K562 (cell line): ENCODE measurements at regions not wholly inside any gene's neighbourhood (a gene's known extent, or its start where the extent isn't known, plus 50 kb on each side); places are given as distances from the start of the nearest gene placed in this dataset.
"Not testable (repeated sequence)": the region's sequence is repeated elsewhere in the genome, so short reads cannot be mapped to it uniquely, and the experiment has no call there.

Experiments used
- ATAC-seq: fragments of 200-7000 bp; cut with Tn5 transposase; 3 replicates; pipeline ENCODE4 v1.9.1; 2020; ENCODE audit warnings: moderate library complexity
- BruUV-seq: library from RNA; stranded (reverse); fragments of 400-500 nt; replicated peaks from 2 replicates; lab custom pipeline; 2021; lab: Mats Ljungman, UMichigan
- CTCF ChIA-PET: fragments of 300-600 bp; formaldehyde crosslinking; extraction: SDS; loops from one replicate; lab custom pipeline; 2021; ENCODE audit warnings: low intra/inter-chr PET ratio; lab: Yijun Ruan, JAX
- POLR2A ChIA-PET: fragments of 300-600, 350-650 bp; sonication (Branson Sonifier 250); formaldehyde crosslinking; extraction: SDS; loops from one replicate; lab custom pipeline; 2021; ENCODE audit warnings: antibody characterized with exemption, inconsistent platforms; lab: Yijun Ruan, JAX
- DNase-seq, 4 experiments: peaks; one replicate each; pipeline versions ENCODE4 v3.0.0 to v3.0.0-alpha.2; 2011 to 2018; ENCODE audit warnings: low spot score in 3 of 4, mixed read lengths in 3 of 4; ENCODE audit errors: extremely low read depth in 1 of 4
- FAIRE-seq: peaks from 2 replicates; lab custom pipeline; 2011; peaks lifted over from hg19 to GRCh38; lab: Jason Lieb, UNC
- H2AFZ ChIP-seq: 2 replicates; pipeline ENCODE4 v1.6.0; 2011; ENCODE audit warnings: low read depth, low read length, control low read depth, inconsistent platforms
- H3K27ac ChIP-seq: fragments of 200-600 bp; 3 replicates; pipeline ENCODE4 v1.8.0; 2011; ENCODE audit warnings: low read depth, mild to moderate bottlenecking, control low read depth, inconsistent platforms, low read length, moderate library complexity, mixed read lengths; ENCODE audit errors: extremely low read depth
- H3K27me3 ChIP-seq, 2 experiments: fragments of 300-600 bp in 1 of 2; 2 replicates in 1 of 2; 3 replicates in 1 of 2; pipeline versions ENCODE4 v1.6.0 to v1.8.0; 2011; ENCODE audit warnings: inconsistent platforms in 2 of 2, low read length in 2 of 2, mild to moderate bottlenecking in 1 of 2, mixed read lengths in 1 of 2, moderate library complexity in 1 of 2; ENCODE audit not compliant: control insufficient read depth in 2 of 2, insufficient read depth in 2 of 2
- H3K36me3 ChIP-seq: fragments of 300-600 bp; 3 replicates; pipeline ENCODE4 v1.8.0; 2011; ENCODE audit warnings: mild to moderate bottlenecking, low read length, inconsistent platforms; ENCODE audit not compliant: control insufficient read depth, insufficient read depth
- H3K4me1 ChIP-seq, 2 experiments: fragments of 200-600 bp in 1 of 2; replicated peaks in 1 of 2; 2 replicates in 1 of 2; 3 replicates in 1 of 2; pipeline versions ENCODE4 v1.5.1 to v1.8.0; 2011; ENCODE audit warnings: inconsistent platforms in 2 of 2, low read length in 2 of 2, mild to moderate bottlenecking in 1 of 2, mixed read lengths in 1 of 2, moderate library complexity in 1 of 2; ENCODE audit not compliant: control insufficient read depth in 2 of 2, insufficient read depth in 2 of 2
- H3K4me2 ChIP-seq: 2 replicates; pipeline ENCODE4 v1.6.1; 2011; ENCODE audit warnings: low read length, control low read depth, inconsistent platforms, mixed read lengths; ENCODE audit not compliant: insufficient read depth
- H3K4me3 ChIP-seq: fragments of 200-600 bp; sonication (generic), shearing (Covaris generic); 2 replicates; pipeline ENCODE4 v1.5.1; 2016; ENCODE audit warnings: control low read depth, inconsistent platforms
- H3K79me2 ChIP-seq: fragments of 200-600 bp; 3 replicates; pipeline ENCODE4 v1.8.0; 2011; ENCODE audit warnings: low read length, inconsistent platforms; ENCODE audit not compliant: control insufficient read depth, insufficient read depth
- H3K9ac ChIP-seq, 2 experiments: 2 replicates each; pipeline versions ENCODE4 v1.6.0 to v1.6.1; 2011; ENCODE audit warnings: low read depth in 2 of 2, low read length in 2 of 2, control low read depth in 1 of 2, inconsistent platforms in 1 of 2, mild to moderate bottlenecking in 1 of 2, mixed read lengths in 1 of 2; ENCODE audit not compliant: insufficient read depth in 1 of 2
- H3K9me1 ChIP-seq: one replicate; pipeline ENCODE4 v1.6.0; 2011; ENCODE audit warnings: inconsistent platforms, mild to moderate bottlenecking, low read length, moderate library complexity; ENCODE audit not compliant: control insufficient read depth, insufficient read depth
- H3K9me3 ChIP-seq: replicated peaks from 2 replicates; pipeline ENCODE4 v1.5.1; 2011; ENCODE audit warnings: low read depth, low read length, inconsistent platforms; ENCODE audit not compliant: control insufficient read depth, insufficient read depth
- H4K20me1 ChIP-seq: replicated peaks from 2 replicates; pipeline ENCODE4 v1.6.1; 2011; ENCODE audit warnings: low read length, inconsistent platforms, mixed read lengths; ENCODE audit not compliant: control insufficient read depth, insufficient read depth
- CC2D1A ChIP-seq: fragments of 450-650 bp; IDR thresholded peaks from 2 replicates; pipeline ENCODE4 v1.6.1; 2017; ENCODE audit warnings: mild to moderate bottlenecking
- CEBPB ChIP-seq: fragments of 450-650 bp; IDR thresholded peaks from 2 replicates; pipeline ENCODE4 v1.6.1; 2016; ENCODE audit warnings: missing genetic modification characterization, missing compliant biosample characterization
- CEBPG ChIP-seq, 3 experiments: fragments of 200-800 bp in 1 of 3; sonication (Bioruptor generic) in 1 of 3; sonication (generic) in 1 of 3; formaldehyde crosslinking in 1 of 3; IDR thresholded peaks in 2 of 3; conservative IDR thresholded peaks in 1 of 3; 2 replicates each; pipeline versions ENCODE4 v1.6.1 to v1.8.0; 2016 to 2022; ENCODE audit warnings: missing compliant biosample characterization in 2 of 3, missing genetic modification characterization in 2 of 3, mild to moderate bottlenecking in 1 of 3, missing genetic modification reagents in 1 of 3
- CLOCK ChIP-seq: fragments of 250-450 bp; sonication (Bioruptor Pico); IDR thresholded peaks from 2 replicates; pipeline ENCODE4 v1.4.0; 2020; ENCODE audit warnings: mild to moderate bottlenecking, moderate library complexity, borderline replicate concordance
- FOXJ3 ChIP-seq: sonication (generic); formaldehyde crosslinking; IDR thresholded peaks from 2 replicates; pipeline ENCODE4 v1.4.0; 2020; ENCODE audit warnings: mild to moderate bottlenecking, missing genetic modification reagents
- HINFP ChIP-seq: fragments of 450-650 bp; conservative IDR thresholded peaks from 2 replicates; pipeline ENCODE4 v1.6.1; 2016; ENCODE audit warnings: missing genetic modification characterization, low read depth, mild to moderate bottlenecking, control low read depth, missing compliant biosample characterization
- ID3 ChIP-seq, 2 experiments: fragments of 250-450 bp in 1 of 2; fragments of 450-650 bp in 1 of 2; sonication (Bioruptor Pico) in 1 of 2; IDR thresholded peaks; 2 replicates each; pipeline versions ENCODE4 v1.6.1 to v1.8.0; 2016 to 2021; ENCODE audit warnings: mild to moderate bottlenecking in 2 of 2, moderate library complexity in 2 of 2, missing compliant biosample characterization in 1 of 2, missing genetic modification characterization in 1 of 2
- ZBTB5 ChIP-seq: fragments of 450-650 bp; IDR thresholded peaks from 2 replicates; pipeline ENCODE4 v1.6.1; 2017; ENCODE audit warnings: antibody characterized with exemption
- WGBS: fragments of 100-300 bp; shearing (Covaris generic); methylation state at CpG from one replicate; pipeline ENCODE4 v1.1.6; 2016; ENCODE audit warnings: low coverage, mixed read lengths; ENCODE audit not compliant: insufficient coverage; ENCODE audit errors: missing lambda C conversion rate; 5-methylcytosine and 5-hydroxymethylcytosine counted together
- in situ Hi-C: fragments of 300-500 bp; cut with MboI; formaldehyde crosslinking; loops from 4 replicates; pipeline ENCODE4 v1.15.0; 2018; ENCODE audit warnings: inconsistent platforms, mixed read lengths
- intact Hi-C: fragments of 100-400 bp; cut with micrococcal nuclease; formaldehyde crosslinking; loops from 2 replicates; pipeline ENCODE4 v1.14.2; 2022

- TF ChIP-seq ID3 (CRISPR knock-in tag; IDR thresholded peaks at IDR 0.05): not testable (repeated sequence)
- TF ChIP-seq ID3 (tag; IDR thresholded peaks at IDR 0.05): 0 out of 2 replicates have a peak, but pooled peaks have one; percentile 27
Measured at GRCh38 chr7:149697767-149698166, 75.6 kb downstream of the ZNF467 start (continued).

- H3K9ac ChIP-seq: no peak overlapping the region
- in situ Hi-C loops (no loop called here), intact Hi-C loops (no loop called here)
- FAIRE-seq (no peak), ATAC-seq (peak; percentile 57; the same call in 1 of the 3 replicates), DNase-seq (peak in 2 of 4 experiments; percentile 35 to 38)
- peak; percentile 84 for TF ChIP-seq ZBTB5
- no peak for TF ChIP-seq CLOCK (CRISPR knock-in tag)
- peak; percentile 85 for TF ChIP-seq HINFP (tag)
- TF ChIP-seq CC2D1A: peak; percentile 81
- no peak for TF ChIP-seq CEBPG (CRISPR knock-in tag; IDR thresholded peaks at IDR 0.05)
- peak; percentile 38 to 62; a peak in 3 of 4 replicates for TF ChIP-seq CEBPG (tag; conservative IDR thresholded peaks at IDR 0.05 in 1 of 2, IDR thresholded peaks at IDR 0.05 in 1 of 2)
- no peak for TF ChIP-seq FOXJ3
- peak; percentile 47 for TF ChIP-seq CEBPB (tag)
- ChIA-PET POLR2A (interaction anchor here (0.6 to 2.2 kb wide), 3 partner anchors 10 to 36 kb away, joined by 3 to 8 read pairs (median 3); a partner anchor contains a TSS), CTCF (interaction anchor here (0.7 kb wide), 1 partner anchor 71 kb away, joined by 3 read pairs; no protein-coding TSS in a partner anchor)
- peaks cover 0 to 6% of the 10 kb centered on the region in 2 experiments; a peak in 1 of 5 replicates for H3K4me1 ChIP-seq
- no peaks in the 10 kb centered on the region for H3K79me2 ChIP-seq
- no peaks in the 10 kb centered on the region for H3K9me1 ChIP-seq
- no peaks in the 10 kb centered on the region; a peak in 1 of 5 replicates for H3K27me3 ChIP-seq
- H3K4me3 ChIP-seq: no peak overlapping the region
- no peaks in the 10 kb centered on the region for H4K20me1 ChIP-seq
- WGBS: 0% methylated on average over 3 of the region's 3 CpGs
- H2AFZ ChIP-seq: no peak overlapping the region
- no TSS peak for BruUV-seq
- H3K36me3 ChIP-seq: no peaks in the 10 kb centered on the region
- H3K9me3 ChIP-seq: peaks cover 2% of the 10 kb centered on the region; the same call in 1 of the 2 replicates
- H3K27ac ChIP-seq: no peak overlapping the region
- no peak overlapping the region for H3K4me2 ChIP-seq
Measured at GRCh38 chr7:149696280-149696679, 77.1 kb downstream of the ZNF467 start.
